Inferior parietal cortex (tissue), 1 donor: ENCODE measurements at regions not wholly inside any gene's neighbourhood (a gene's known extent, or its start where the extent isn't known, plus 50 kb on each side); places are given as distances from the start of the nearest gene placed in this dataset.

Experiments used
- DNase-seq: peaks from one replicate; pipeline ENCODE4 v3.0.0-alpha.2; 2016; ENCODE audit errors: extremely low spot score

- DNase-seq = no peak
Measured at GRCh38 chr9:134487066-134487710, 154.4 kb upstream of the COL5A1 start.

- DNase-seq = no peak
Measured at GRCh38 chr9:134488331-134489280, 153.0 kb upstream of the COL5A1 start.

- no peak for DNase-seq
Measured at GRCh38 chr9:134489621-134490408, 151.8 kb upstream of the COL5A1 start.

- no peak for DNase-seq
Measured at GRCh38 chr9:134490446-134490845, 151.2 kb upstream of the COL5A1 start.

- no peak for DNase-seq
Measured at GRCh38 chr9:134491196-134491835, 150.3 kb upstream of the COL5A1 start.

- no peak for DNase-seq
Measured at GRCh38 chr9:134491856-134492255, 149.7 kb upstream of the COL5A1 start.

GRCh38 chr9:134492281-134492691, 149.3 kb upstream of the COL5A1 start:
- DNase-seq = no peak

GRCh38 chr9:134492721-134493460, 148.7 kb upstream of the COL5A1 start:
- no peak for DNase-seq

GRCh38 chr9:134493461-134494272, 147.9 kb upstream of the COL5A1 start:
- DNase-seq = no peak

- DNase-seq = no peak
Measured at GRCh38 chr9:134494273-134494815, 147.3 kb upstream of the COL5A1 start.

GRCh38 chr9:134494905-134495304, 146.7 kb upstream of the COL5A1 start:
- no peak for DNase-seq

- no peak for DNase-seq
Measured at GRCh38 chr9:134495881-134496412, 145.7 kb upstream of the COL5A1 start.

GRCh38 chr9:134496413-134497282, 145.0 kb upstream of the COL5A1 start:
- no peak for DNase-seq

- no peak for DNase-seq
Measured at GRCh38 chr9:134497283-134497860, 144.2 kb upstream of the COL5A1 start.

- no peak for DNase-seq
Measured at GRCh38 chr9:134498814-134499166, 142.8 kb upstream of the COL5A1 start.

GRCh38 chr9:134500931-134501760, 140.5 kb upstream of the COL5A1 start:
- no peak for DNase-seq

- DNase-seq = no peak
Measured at GRCh38 chr9:134501761-134502265, 139.8 kb upstream of the COL5A1 start.
